Lung (tissue), 11 donors: ENCODE measurements at regions not wholly inside any gene's neighbourhood (a gene's known extent, or its start where the extent isn't known, plus 50 kb on each side); places are given as distances from the start of the nearest gene placed in this dataset.

ENCODE experiments used
- ATAC-seq: fragments of 200-7000 bp; cut with Tn5 transposase; one replicate; pipeline ENCODE4 v1.9.1; 2020; ENCODE audit warnings: moderate number of reproducible peaks; ENCODE audit not compliant: insufficient read depth, low FRiP score
- DNase-seq, 3 donors: peaks; one replicate each; pipeline ENCODE4 v3.0.0-alpha.2; 2013 to 2017
- H3K27ac ChIP-seq, 2 donors: one replicate each; pipeline ENCODE4 v1.5.1; 2013; ENCODE audit warnings: mild to moderate bottlenecking in 2 of 2, moderate library complexity in 2 of 2, control low read depth in 1 of 2, inconsistent platforms in 1 of 2, low read depth in 1 of 2, low read length in 1 of 2
- H3K27me3 ChIP-seq, 3 donors: one replicate each; pipeline ENCODE4 v1.5.1; 2013; ENCODE audit warnings: low read length in 2 of 3; ENCODE audit not compliant: control insufficient read depth in 3 of 3, insufficient read depth in 3 of 3
- H3K36me3 ChIP-seq, 4 donors: one replicate each; pipeline ENCODE4 v1.5.1; 2013; ENCODE audit warnings: low read length in 4 of 4, mild to moderate bottlenecking in 1 of 4, moderate library complexity in 1 of 4; ENCODE audit not compliant: control insufficient read depth in 4 of 4, insufficient read depth in 4 of 4
- H3K4me1 ChIP-seq, 5 donors: one replicate each; pipeline ENCODE4 v1.5.1; 2013; ENCODE audit warnings: low read length in 5 of 5, mild to moderate bottlenecking in 2 of 5, moderate library complexity in 1 of 5; ENCODE audit not compliant: control insufficient read depth in 5 of 5, insufficient read depth in 5 of 5
- H3K4me3 ChIP-seq: one replicate; pipeline ENCODE4 v1.5.1; 2013; ENCODE audit warnings: mild to moderate bottlenecking, control low read depth, moderate library complexity
- H3K9ac ChIP-seq, 2 donors: one replicate each; pipeline ENCODE4 v1.5.1; 2013; ENCODE audit warnings: low read length in 2 of 2, control low read depth in 1 of 2; ENCODE audit not compliant: insufficient read depth in 1 of 2
- H3K9me3 ChIP-seq, 4 donors: one replicate each; pipeline ENCODE4 v1.5.1; 2013; ENCODE audit warnings: low read length in 3 of 4, mild to moderate bottlenecking in 1 of 4, moderate library complexity in 1 of 4; ENCODE audit not compliant: control insufficient read depth in 4 of 4, insufficient read depth in 3 of 4
- WGBS, 2 donors: extraction: QIAGEN DNeasy Blood & Tissue Kit; methylation state at CpG; one replicate each; pipeline ENCODE4 v1.1.7; 2013; 5-methylcytosine and 5-hydroxymethylcytosine counted together
- TF ChIP-seq, protein P1 (sequence below): IDR thresholded peaks from 2 replicates; pipeline ENCODE4 v1.5.1; 2012; ENCODE audit warnings: mild to moderate bottlenecking; ENCODE audit errors: control extremely low read depth, extremely low read depth
- donor health status: control.
- donor health status: control.
- donor health status: Bipolar disorder and iron deficiency.
- donor health status: healthy.
- donor health status: DM: yes; HTN: yes; CAD: no.

DNA sequence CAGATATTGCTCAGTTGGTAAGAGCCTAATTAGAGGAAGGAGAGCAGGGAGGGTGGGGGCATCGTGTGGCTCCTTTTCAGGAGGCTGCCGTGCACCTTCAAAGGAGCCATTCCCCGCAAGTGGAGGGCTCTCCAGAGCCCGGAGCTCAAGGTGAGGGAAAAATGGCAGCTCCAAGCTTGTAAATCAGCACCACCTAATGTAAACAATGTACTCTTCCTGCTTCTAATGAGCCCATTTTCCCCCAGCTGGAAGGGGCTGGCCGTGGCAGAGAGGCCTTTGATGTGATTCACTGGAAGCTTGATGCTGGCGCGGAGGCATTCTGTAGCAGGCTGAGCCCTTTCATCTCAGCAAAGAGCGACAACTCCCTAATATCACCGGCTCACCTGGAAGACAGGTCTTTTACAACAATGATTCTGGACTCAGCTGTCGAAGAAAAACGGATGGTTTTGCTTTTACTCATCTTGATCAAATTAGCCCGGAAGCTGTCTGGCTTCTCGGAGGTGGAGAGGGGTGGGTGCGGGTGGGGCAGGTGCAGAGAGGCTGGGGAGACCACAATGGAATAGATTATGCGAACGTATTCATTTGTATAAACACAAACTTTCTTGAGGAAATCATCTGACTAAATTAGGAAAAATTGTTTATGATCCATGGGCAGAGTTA lies 112.5 kb downstream of the RRAGC start:
- H3K4me3 ChIP-seq, result no peak overlapping the region
- no peaks in the 10 kb centered on the region for H3K36me3 ChIP-seq
- ATAC-seq (no peak), DNase-seq (peak; percentile 14 to 46 (median 19))
- WGBS, 2 donors, result 42 to 47% methylated on average over 16 of the region's 16 CpGs
- H3K27ac ChIP-seq, result no peak overlapping the region
- peaks cover 0 to 6% (median 0%) of the 10 kb centered on the region in 4 donors for H3K9me3 ChIP-seq
- no peak overlapping the region for H3K9ac ChIP-seq
- H3K4me1 ChIP-seq, result peaks cover 0 to 18% (median 0%) of the 10 kb centered on the region in 5 donors
- no peaks in the 10 kb centered on the region for H3K27me3 ChIP-seq
- TF ChIP-seq, protein P1, sequence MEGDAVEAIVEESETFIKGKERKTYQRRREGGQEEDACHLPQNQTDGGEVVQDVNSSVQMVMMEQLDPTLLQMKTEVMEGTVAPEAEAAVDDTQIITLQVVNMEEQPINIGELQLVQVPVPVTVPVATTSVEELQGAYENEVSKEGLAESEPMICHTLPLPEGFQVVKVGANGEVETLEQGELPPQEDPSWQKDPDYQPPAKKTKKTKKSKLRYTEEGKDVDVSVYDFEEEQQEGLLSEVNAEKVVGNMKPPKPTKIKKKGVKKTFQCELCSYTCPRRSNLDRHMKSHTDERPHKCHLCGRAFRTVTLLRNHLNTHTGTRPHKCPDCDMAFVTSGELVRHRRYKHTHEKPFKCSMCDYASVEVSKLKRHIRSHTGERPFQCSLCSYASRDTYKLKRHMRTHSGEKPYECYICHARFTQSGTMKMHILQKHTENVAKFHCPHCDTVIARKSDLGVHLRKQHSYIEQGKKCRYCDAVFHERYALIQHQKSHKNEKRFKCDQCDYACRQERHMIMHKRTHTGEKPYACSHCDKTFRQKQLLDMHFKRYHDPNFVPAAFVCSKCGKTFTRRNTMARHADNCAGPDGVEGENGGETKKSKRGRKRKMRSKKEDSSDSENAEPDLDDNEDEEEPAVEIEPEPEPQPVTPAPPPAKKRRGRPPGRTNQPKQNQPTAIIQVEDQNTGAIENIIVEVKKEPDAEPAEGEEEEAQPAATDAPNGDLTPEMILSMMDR, result no peak

DNA sequence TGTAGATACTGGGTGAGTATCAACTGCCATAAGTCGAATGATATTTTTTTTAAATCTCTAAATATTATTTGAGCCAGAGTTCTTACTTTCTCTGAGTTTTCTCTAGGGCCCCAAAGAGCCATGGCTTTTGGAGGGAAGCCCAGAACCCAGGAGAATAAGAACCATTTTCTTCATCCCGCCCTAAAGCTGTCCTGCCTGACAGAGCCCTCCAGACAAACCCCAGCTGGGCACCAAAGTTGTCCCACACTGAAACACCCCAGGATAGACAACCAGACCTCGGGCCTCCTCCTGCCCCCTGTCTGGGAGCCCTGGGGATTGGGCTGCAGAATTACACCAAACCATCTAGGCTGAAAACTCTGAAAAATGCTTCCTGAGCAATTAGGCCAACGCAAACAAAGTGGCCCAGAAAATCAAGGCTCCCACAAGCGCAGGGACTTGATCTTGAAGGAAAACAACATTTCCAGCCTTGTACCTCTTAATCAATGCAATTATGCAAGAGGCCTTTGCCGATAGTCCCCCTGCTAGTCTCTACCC lies 113.1 kb downstream of the RRAGC start:
- H3K9me3 ChIP-seq, result peaks cover 0 to 6% (median 0%) of the 10 kb centered on the region in 4 donors
- no peaks in the 10 kb centered on the region for H3K27me3 ChIP-seq
- WGBS, 2 donors, result 62 to 72% methylated on average over 6 of the region's 6 CpGs
- TF ChIP-seq, protein P1, result no peak
- H3K27ac ChIP-seq, result no peak overlapping the region
- DNase-seq, result peak; percentile 51 to 80 (median 78)
- H3K36me3 ChIP-seq, result no peaks in the 10 kb centered on the region
- no peak overlapping the region for H3K9ac ChIP-seq
- H3K4me1 ChIP-seq, result peaks cover 0 to 18% (median 0%) of the 10 kb centered on the region in 5 donors
- ATAC-seq, result no peak
- H3K4me3 ChIP-seq, result no peak overlapping the region

DNA sequence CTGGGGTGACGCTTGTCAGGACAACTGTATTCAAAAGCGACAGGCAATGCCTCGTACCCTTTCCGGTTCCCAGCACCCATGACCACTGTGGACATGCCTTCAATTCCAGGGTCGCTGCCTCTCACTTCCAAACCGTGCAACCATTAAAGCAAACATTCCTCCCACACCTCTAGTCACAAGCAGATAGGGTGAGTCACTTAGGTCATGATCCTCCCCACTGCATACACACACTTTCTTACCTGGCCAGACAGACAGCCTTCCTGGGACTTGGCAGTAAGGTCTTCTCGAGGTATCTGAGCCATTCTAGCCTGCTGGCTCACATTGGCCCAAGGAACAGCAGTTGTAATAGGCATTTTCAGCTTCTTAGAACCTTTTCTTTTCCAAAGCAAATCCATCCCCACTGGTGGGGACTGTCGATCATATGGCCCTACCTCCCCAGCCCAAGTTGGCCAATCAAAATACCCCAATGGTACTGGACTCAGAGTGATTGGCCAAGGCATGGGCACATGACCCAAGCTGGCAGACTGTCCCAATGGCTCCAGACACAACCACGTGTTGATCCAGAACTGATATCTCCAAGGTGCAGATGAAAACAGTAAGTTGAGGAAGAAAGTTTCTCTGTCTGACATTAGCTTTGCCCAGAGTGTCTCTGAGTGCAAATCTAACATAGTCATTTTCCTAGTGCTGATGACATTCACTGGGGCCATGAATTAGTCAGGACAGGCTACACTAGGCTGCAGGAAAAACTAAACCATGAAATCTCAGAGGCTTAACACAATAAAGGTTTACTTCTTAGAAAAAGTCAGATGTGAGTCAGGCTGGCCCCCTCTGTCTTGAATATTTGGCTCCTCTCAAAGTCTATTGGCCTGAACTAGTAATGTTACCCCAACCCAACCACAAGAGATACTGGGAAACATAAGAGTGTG lies 113.8 kb downstream of the RRAGC start:
- 90 to 93% methylated on average over 9 of the region's 9 CpGs for WGBS, 2 donors
- TF ChIP-seq, protein P1, result no peak
- H3K4me1 ChIP-seq, result peaks cover 0 to 22% (median 0%) of the 10 kb centered on the region in 5 donors
- ATAC-seq (no peak), DNase-seq (no peak)
- H3K27me3 ChIP-seq, result no peaks in the 10 kb centered on the region
- H3K27ac ChIP-seq, result no peak overlapping the region
- peaks cover 0 to 6% (median 0%) of the 10 kb centered on the region in 4 donors for H3K9me3 ChIP-seq
- no peak overlapping the region for H3K9ac ChIP-seq
- H3K36me3 ChIP-seq, result no peaks in the 10 kb centered on the region
- no peak overlapping the region for H3K4me3 ChIP-seq
